Activated CD8-positive, alpha-beta T cell treated with anti-CD3 and anti-CD28 coated beads for 36 hours (primary cell): ENCODE measurements at regions not wholly inside any gene's neighbourhood (a gene's known extent, or its start where the extent isn't known, plus 50 kb on each side); places are given as distances from the start of the nearest gene placed in this dataset.
"Not testable (repeated sequence)": the region's sequence is repeated elsewhere in the genome, so short reads cannot be mapped to it uniquely, and the experiment has no call there.

Experiments
- ATAC-seq: fragments of 200-7000 bp; cut with Tn5 transposase; one replicate; pipeline ENCODE4 v1.10.0; 2021; ENCODE audit warnings: mild to moderate bottlenecking, moderate library complexity
- CTCF ChIA-PET: fragments of 350-600 bp; sonication (Branson Sonifier 250); formaldehyde crosslinking; loops from one replicate; lab custom pipeline; 2021; ENCODE audit warnings: antibody characterized with exemption; lab: Charles Lee
- POLR2A ChIA-PET: fragments of 350-600 bp; sonication (Branson Sonifier 250); formaldehyde crosslinking; loops from one replicate; lab custom pipeline; 2021; ENCODE audit warnings: antibody characterized with exemption; lab: Charles Lee
- DNase-seq: peaks from one replicate; pipeline ENCODE4 v3.0.0-alpha.2; 2020
- H3K27ac Mint-ChIP-seq: one replicate; pipeline ENCODE4 v1.8.0; 2021; ENCODE audit warnings: mild to moderate bottlenecking, mixed read lengths
- H3K27me3 Mint-ChIP-seq: one replicate; pipeline ENCODE4 v1.8.0; 2021; ENCODE audit warnings: mixed read lengths
- H3K36me3 Mint-ChIP-seq: one replicate; pipeline ENCODE4 v1.8.0; 2021; ENCODE audit warnings: low read depth, mixed read lengths
- H3K4me1 Mint-ChIP-seq: one replicate; pipeline ENCODE4 v1.8.0; 2021; ENCODE audit warnings: low read depth, mixed read lengths
- H3K4me3 Mint-ChIP-seq: one replicate; pipeline ENCODE4 v1.8.0; 2021; ENCODE audit warnings: mild to moderate bottlenecking, moderate library complexity, mixed read lengths
- H3K9me3 Mint-ChIP-seq: one replicate; pipeline ENCODE4 v1.8.0; 2021; ENCODE audit warnings: mixed read lengths
- CTCF ChIP-seq: fragments of 200-600 bp; IDR thresholded peaks from one replicate; pipeline ENCODE4 v1.8.0; 2022; ENCODE audit warnings: antibody characterized with exemption, mild to moderate bottlenecking
- intact Hi-C: fragments of 100-400 bp; cut with micrococcal nuclease; formaldehyde crosslinking; loops from one replicate; pipeline ENCODE4 v1.10.0; 2022

- TF ChIP-seq CTCF, result no peak
- no peaks in the 10 kb centered on the region for H3K36me3 Mint-ChIP-seq
- H3K4me1 Mint-ChIP-seq, result no peaks in the 10 kb centered on the region
- ChIA-PET CTCF (no interaction called here), POLR2A (no interaction called here)
- H3K9me3 Mint-ChIP-seq, result peaks cover 16% of the 10 kb centered on the region
- H3K4me3 Mint-ChIP-seq, result no peak overlapping the region
- ATAC-seq, result no peak
- intact Hi-C loops, result no loop called here
- DNase-seq, result no peak
- H3K27me3 Mint-ChIP-seq, result peaks cover 20% of the 10 kb centered on the region
- no peak overlapping the region for H3K27ac Mint-ChIP-seq
These were observed 1512.7 kb upstream of the TPTE start for GRCh38 chr21:9008636-9009035.

GRCh38 chr21:9009267-9010016 is 1511.9 kb upstream of the TPTE start:
- H3K4me1 Mint-ChIP-seq, ATAC-seq, H3K27ac Mint-ChIP-seq, DNase-seq, H3K4me3 Mint-ChIP-seq, intact Hi-C loops, CTCF ChIA-PET, POLR2A ChIA-PET, H3K36me3 Mint-ChIP-seq: not testable (repeated sequence)
- Mint-ChIP-seq H3K9me3 (peaks cover 16% of the 10 kb centered on the region), H3K27me3 (peaks cover 21% of the 10 kb centered on the region)

GRCh38 chr21:9010121-9010795 is 1511.1 kb upstream of the TPTE start:
- ATAC-seq, POLR2A ChIA-PET, CTCF ChIA-PET, H3K4me1 Mint-ChIP-seq, DNase-seq, intact Hi-C loops, H3K4me3 Mint-ChIP-seq, H3K27ac Mint-ChIP-seq, H3K36me3 Mint-ChIP-seq: not testable (repeated sequence)
- H3K9me3 Mint-ChIP-seq, result peaks cover 15% of the 10 kb centered on the region
- peaks cover 23% of the 10 kb centered on the region for H3K27me3 Mint-ChIP-seq

- ATAC-seq, H3K4me3 Mint-ChIP-seq, H3K36me3 Mint-ChIP-seq, H3K27ac Mint-ChIP-seq, CTCF ChIA-PET, H3K4me1 Mint-ChIP-seq, intact Hi-C loops, POLR2A ChIA-PET, DNase-seq: not testable (repeated sequence)
- H3K27me3 Mint-ChIP-seq, result peaks cover 23% of the 10 kb centered on the region
- peaks cover 15% of the 10 kb centered on the region for H3K9me3 Mint-ChIP-seq
These were observed 1510.2 kb upstream of the TPTE start for GRCh38 chr21:9010936-9011890.

- DNase-seq, intact Hi-C loops, H3K4me1 Mint-ChIP-seq, H3K36me3 Mint-ChIP-seq, POLR2A ChIA-PET, H3K4me3 Mint-ChIP-seq, H3K27ac Mint-ChIP-seq, CTCF ChIA-PET, ATAC-seq: not testable (repeated sequence)
- Mint-ChIP-seq H3K27me3 (peaks cover 21% of the 10 kb centered on the region), H3K9me3 (peaks cover 15% of the 10 kb centered on the region)
These were observed 1509.5 kb upstream of the TPTE start for GRCh38 chr21:9011916-9012315.

- H3K36me3 Mint-ChIP-seq, H3K4me1 Mint-ChIP-seq, H3K27ac Mint-ChIP-seq, DNase-seq, intact Hi-C loops, ATAC-seq, CTCF ChIA-PET, H3K4me3 Mint-ChIP-seq: not testable (repeated sequence)
- POLR2A ChIA-PET, result interaction anchor here (1.2 kb wide), 1 partner anchor 9 kb away, joined by 3 read pairs; no protein-coding TSS in a partner anchor
- Mint-ChIP-seq H3K9me3 (peaks cover 15% of the 10 kb centered on the region), H3K27me3 (peaks cover 15% of the 10 kb centered on the region)
These were observed 1507.7 kb upstream of the TPTE start for GRCh38 chr21:9013502-9014242.

GRCh38 chr21:9014243-9014734 is 1507.1 kb upstream of the TPTE start:
- H3K4me1 Mint-ChIP-seq, CTCF ChIA-PET, H3K36me3 Mint-ChIP-seq, H3K27ac Mint-ChIP-seq, ATAC-seq, DNase-seq, H3K4me3 Mint-ChIP-seq, intact Hi-C loops: not testable (repeated sequence)
- peaks cover 11% of the 10 kb centered on the region for H3K27me3 Mint-ChIP-seq
- H3K9me3 Mint-ChIP-seq, result peaks cover 12% of the 10 kb centered on the region
- POLR2A ChIA-PET, result interaction anchor here (1.2 kb wide), 1 partner anchor 9 kb away, joined by 3 read pairs; no protein-coding TSS in a partner anchor

GRCh38 chr21:9015483-9016197 is 1505.7 kb upstream of the TPTE start:
- POLR2A ChIA-PET, ATAC-seq: not testable (repeated sequence)

GRCh38 chr21:9017206-9017605 is 1504.2 kb upstream of the TPTE start:
- H3K4me3 Mint-ChIP-seq, ATAC-seq, H3K27ac Mint-ChIP-seq, DNase-seq, POLR2A ChIA-PET, H3K4me1 Mint-ChIP-seq, CTCF ChIA-PET, H3K9me3 Mint-ChIP-seq, H3K27me3 Mint-ChIP-seq, intact Hi-C loops, H3K36me3 Mint-ChIP-seq: not testable (repeated sequence)

More at GRCh38 chr21:9015483-9016197, 1505.7 kb upstream of the TPTE start:
- intact Hi-C loops, CTCF ChIA-PET, DNase-seq, H3K4me3 Mint-ChIP-seq, H3K36me3 Mint-ChIP-seq, H3K27me3 Mint-ChIP-seq, H3K4me1 Mint-ChIP-seq, H3K27ac Mint-ChIP-seq: not testable (repeated sequence)
- H3K9me3 Mint-ChIP-seq, result peaks cover 12% of the 10 kb centered on the region
